ENCODE measurements at regions not wholly inside any gene's neighbourhood (a gene's known extent, or its start where the extent isn't known, plus 50 kb on each side); places are given as distances from the start of the nearest gene placed in this dataset.

- TF ChIP-seq CTCF (IDR thresholded peaks at IDR 0.05; ENCODE audit: low read depth, low read length, missing control alignments) = no peak
- in situ Hi-C loops (cut with HindIII; ENCODE audit: low sequenced_read_pairs) = no loop called here
- no peak for DNase-seq (ENCODE audit: low read depth)
- H3K4me3 ChIP-seq (ENCODE audit: low read depth, low read length) = no peak overlapping the region
These were observed 293.6 kb downstream of the SHQ1 start for GRCh38 chr3:72554689-72555088.

DNA sequence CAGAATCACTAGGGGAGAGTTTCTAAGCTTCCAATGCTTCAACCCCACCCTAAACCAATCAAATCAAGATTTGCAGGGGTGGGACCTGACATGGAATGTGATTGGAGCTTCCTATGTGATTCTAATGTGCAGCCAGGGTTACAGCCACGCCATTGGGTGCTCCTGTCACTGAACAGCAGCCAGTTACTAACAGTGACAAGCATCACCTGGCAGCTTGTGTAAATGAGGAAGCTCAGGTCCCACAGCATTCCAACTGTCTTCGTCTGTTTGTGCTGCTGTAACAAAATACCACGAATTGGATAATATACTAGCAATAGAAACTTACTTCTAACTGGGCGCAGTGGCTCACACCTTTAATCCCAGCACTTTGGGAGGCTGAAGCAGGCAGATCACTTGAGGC, 294.9 kb downstream of the SHQ1 start:
- no peak overlapping the region for H3K4me3 ChIP-seq (ENCODE audit: low read depth, low read length)
- in situ Hi-C loops (cut with HindIII; ENCODE audit: low sequenced_read_pairs) = no loop called here
- no peak for TF ChIP-seq CTCF (IDR thresholded peaks at IDR 0.05; ENCODE audit: low read depth, low read length, missing control alignments)
- DNase-seq (ENCODE audit: low read depth) = no peak

GRCh38 chr3:72550582-72551262, 297.5 kb downstream of the SHQ1 start:
- in situ Hi-C loops (cut with HindIII; ENCODE audit: low sequenced_read_pairs) = no loop called here
- no peak for DNase-seq (ENCODE audit: low read depth)

GRCh38 chr3:72549761-72550581, 298.3 kb downstream of the SHQ1 start:
- TF ChIP-seq CTCF (IDR thresholded peaks at IDR 0.05; ENCODE audit: low read depth, low read length, missing control alignments) = no peak
- DNase-seq (ENCODE audit: low read depth) = no peak
- no peak overlapping the region for H3K4me3 ChIP-seq (ENCODE audit: low read depth, low read length)
- in situ Hi-C loops (cut with HindIII; ENCODE audit: low sequenced_read_pairs) = no loop called here

More at GRCh38 chr3:72550582-72551262, 297.5 kb downstream of the SHQ1 start:
- TF ChIP-seq CTCF (IDR thresholded peaks at IDR 0.05; ENCODE audit: low read depth, low read length, missing control alignments) = no peak
- H3K4me3 ChIP-seq (ENCODE audit: low read depth, low read length) = no peak overlapping the region

GRCh38 chr3:72548981-72549380, 299.3 kb downstream of the SHQ1 start:
- DNase-seq (ENCODE audit: low read depth) = no peak
- in situ Hi-C loops (cut with HindIII; ENCODE audit: low sequenced_read_pairs) = no loop called here
- no peak overlapping the region for H3K4me3 ChIP-seq (ENCODE audit: low read depth, low read length)
- TF ChIP-seq CTCF (IDR thresholded peaks at IDR 0.05; ENCODE audit: low read depth, low read length, missing control alignments) = no peak

DNA sequence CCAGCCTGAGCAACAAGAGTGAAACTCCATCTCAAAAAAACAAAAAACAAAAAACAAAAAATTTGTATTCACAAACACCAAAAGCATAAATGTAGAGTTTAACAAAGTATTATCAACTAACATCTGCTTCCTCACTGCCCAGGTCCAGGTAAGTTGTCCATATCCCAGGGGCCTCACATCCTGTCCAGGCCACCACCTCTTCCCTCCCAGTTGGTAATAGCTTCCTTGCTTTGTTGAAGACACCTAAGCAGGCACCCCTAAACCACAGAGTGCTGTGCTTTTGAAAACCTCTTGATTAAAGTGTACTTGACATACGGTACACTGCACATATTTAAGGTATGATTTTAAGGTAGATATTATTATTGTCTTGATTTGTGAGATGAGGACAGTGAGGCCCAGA, 299.8 kb downstream of the SHQ1 start:
- H3K4me3 ChIP-seq (ENCODE audit: low read depth, low read length) = no peak overlapping the region
- in situ Hi-C loops (cut with HindIII; ENCODE audit: low sequenced_read_pairs) = no loop called here
- no peak for DNase-seq (ENCODE audit: low read depth)
- TF ChIP-seq CTCF (IDR thresholded peaks at IDR 0.05; ENCODE audit: low read depth, low read length, missing control alignments) = no peak
